SK-N-SH (cell line): ENCODE measurements at regions not wholly inside any gene's neighbourhood (a gene's known extent, or its start where the extent isn't known, plus 50 kb on each side); places are given as distances from the start of the nearest gene placed in this dataset.

Source experiments
- CTCF ChIA-PET: fragments of 300-600, 350-600 bp; formaldehyde crosslinking; extraction: SDS; loops from one replicate; lab custom pipeline; 2021; lab: Yijun Ruan, JAX
- POLR2A ChIA-PET: fragments of 350-600 bp; sonication (Branson Sonifier 250); formaldehyde crosslinking; extraction: SDS; loops from one replicate; lab custom pipeline; 2020; ENCODE audit warnings: antibody characterized with exemption, inconsistent platforms; lab: Yijun Ruan, JAX
- DNase-seq: peaks from one replicate; pipeline ENCODE4 v3.0.0; 2012
- H2AFZ ChIP-seq: fragments of 200-600 bp; sonication (generic); 2 replicates; pipeline ENCODE4 v1.8.1; 2016; ENCODE audit warnings: antibody characterized with exemption, mild to moderate bottlenecking, low read depth
- H3F3A ChIP-seq: fragments of 200-600 bp; sonication (generic); replicated peaks from 2 replicates; pipeline ENCODE3; 2016; ENCODE audit warnings: antibody characterized with exemption, mild to moderate bottlenecking; ENCODE audit not compliant: insufficient read depth
- H3K27ac ChIP-seq, 2 experiments: fragments of 200-500 bp in 1 of 2; fragments of 200-600 bp in 1 of 2; sonication (Bioruptor generic) in 1 of 2; sonication (generic), shearing (Covaris generic) in 1 of 2; 2 replicates each; pipeline versions ENCODE4 v1.5.1 to v1.6.1; 2014 to 2016; ENCODE audit warnings: low read depth in 2 of 2, inconsistent platforms in 1 of 2, low read length in 1 of 2, mild to moderate bottlenecking in 1 of 2, mixed read lengths in 1 of 2
- H3K27me3 ChIP-seq: fragments of 200-600 bp; sonication (generic), shearing (Covaris generic); 2 replicates; pipeline ENCODE4 v1.6.1; 2016; ENCODE audit warnings: mixed run types; ENCODE audit not compliant: insufficient read depth
- H3K36me3 ChIP-seq, 2 experiments: fragments of 200-500 bp in 1 of 2; fragments of 200-600 bp in 1 of 2; sonication (Bioruptor generic) in 1 of 2; sonication (generic) in 1 of 2; replicated peaks in 1 of 2; 2 replicates each; pipeline versions ENCODE3 to v1.5.1; 2014 to 2016; ENCODE audit warnings: low read length in 1 of 2, mild to moderate bottlenecking in 1 of 2; ENCODE audit not compliant: insufficient read depth in 2 of 2, control insufficient read depth in 1 of 2
- H3K4me1 ChIP-seq, 2 experiments: fragments of 200-500 bp in 1 of 2; fragments of 200-600 bp in 1 of 2; sonication (Bioruptor generic) in 1 of 2; sonication (generic), shearing (Covaris generic) in 1 of 2; 2 replicates each; pipeline versions ENCODE4 v1.5.1 to v1.6.1; 2014 to 2016; ENCODE audit warnings: low read depth in 1 of 2, low read length in 1 of 2, mixed run types in 1 of 2; ENCODE audit not compliant: insufficient read depth in 2 of 2, control insufficient read depth in 1 of 2
- H3K4me2 ChIP-seq: fragments of 200-600 bp; sonication (generic), shearing (Covaris generic); 2 replicates; pipeline ENCODE4 v1.6.1; 2017; ENCODE audit warnings: mixed run types
- H3K4me3 ChIP-seq, 2 experiments: fragments of 200-500 bp in 1 of 2; fragments of 200-600 bp in 1 of 2; sonication (Bioruptor generic) in 1 of 2; sonication (generic), shearing (Covaris generic) in 1 of 2; 2 replicates each; pipeline versions ENCODE4 v1.5.1 to v1.8.1; 2014 to 2016; ENCODE audit warnings: low read depth in 2 of 2, inconsistent platforms in 1 of 2, low read length in 1 of 2, mild to moderate bottlenecking in 1 of 2, mixed read lengths in 1 of 2, moderate library complexity in 1 of 2
- H3K79me2 ChIP-seq: fragments of 200-600 bp; sonication (generic); 2 replicates; pipeline ENCODE4 v1.8.1; 2017; ENCODE audit warnings: mild to moderate bottlenecking; ENCODE audit not compliant: insufficient read depth
- H3K9ac ChIP-seq: fragments of 200-600 bp; sonication (generic); 2 replicates; pipeline ENCODE4 v1.6.1; 2017; ENCODE audit warnings: mixed run types
- H3K9me2 ChIP-seq: fragments of 200-600 bp; sonication (generic); 2 replicates; pipeline ENCODE4 v1.6.1; 2017; ENCODE audit warnings: mixed run types
- H3K9me3 ChIP-seq: fragments of 200-600 bp; sonication (generic); 2 replicates; pipeline ENCODE4 v1.6.1; 2017; ENCODE audit warnings: mixed run types, mild to moderate bottlenecking, moderate library complexity
- H4K20me1 ChIP-seq: fragments of 200-600 bp; sonication (generic); 2 replicates; pipeline ENCODE4 v1.6.1; 2017; ENCODE audit warnings: mild to moderate bottlenecking, mixed run types; ENCODE audit not compliant: insufficient read depth
- EP300 ChIP-seq, 2 experiments: IDR thresholded peaks; 2 replicates each; pipeline versions ENCODE4 v1.4.0 to v1.6.1; 2012; ENCODE audit warnings: borderline replicate concordance in 1 of 2, low read depth in 1 of 2, low read length in 1 of 2
- EZH2phosphoT487 ChIP-seq: fragments of 200-600 bp; sonication (generic); IDR thresholded peaks from 2 replicates; pipeline ENCODE4 v1.6.1; 2017; ENCODE audit warnings: low read depth, mixed run types, mild to moderate bottlenecking, antibody characterized with exemption, moderate library complexity, borderline replicate concordance
- FOXM1 ChIP-seq: IDR thresholded peaks from 2 replicates; pipeline ENCODE4 v1.4.0; 2012; ENCODE audit warnings: low read depth, mild to moderate bottlenecking
- GABPA ChIP-seq: IDR thresholded peaks from 2 replicates; pipeline ENCODE4 v1.4.0; 2012; ENCODE audit warnings: low read depth, mild to moderate bottlenecking
- GATA2 ChIP-seq: sonication (generic); formaldehyde crosslinking; IDR thresholded peaks from 2 replicates; pipeline ENCODE4 v1.5.0; 2020; ENCODE audit warnings: mild to moderate bottlenecking, missing genetic modification reagents
- NFIC ChIP-seq: IDR thresholded peaks from 2 replicates; pipeline ENCODE4 v1.4.0; 2012; ENCODE audit warnings: borderline replicate concordance
- NRF1 ChIP-seq: IDR thresholded peaks from 2 replicates; pipeline ENCODE4 v1.6.1; 2012; ENCODE audit warnings: low read depth, mild to moderate bottlenecking, low read length
- RAD21 ChIP-seq: IDR thresholded peaks from 2 replicates; pipeline ENCODE4 v1.6.1; 2012; ENCODE audit warnings: mild to moderate bottlenecking, low read length
- REST ChIP-seq: IDR thresholded peaks from 2 replicates; pipeline ENCODE4 v1.6.1; 2012; ENCODE audit warnings: mild to moderate bottlenecking, low read depth, low read length, moderate library complexity
- RFX5 ChIP-seq: IDR thresholded peaks from 2 replicates; pipeline ENCODE4 v1.6.1; 2012; ENCODE audit warnings: mild to moderate bottlenecking, improper control_type of control experiment, low read length
- SIN3A ChIP-seq: IDR thresholded peaks from 2 replicates; pipeline ENCODE4 v1.6.1; 2012; ENCODE audit warnings: low read depth, mild to moderate bottlenecking, low read length, moderate library complexity, borderline replicate concordance
- SMC3 ChIP-seq: IDR thresholded peaks from 2 replicates; pipeline ENCODE4 v1.6.1; 2012; ENCODE audit warnings: low read depth, low read length, improper control_type of control experiment
- TAF1 ChIP-seq: IDR thresholded peaks from 2 replicates; pipeline ENCODE4 v1.6.1; 2012; ENCODE audit warnings: low read depth, mild to moderate bottlenecking, low read length, moderate library complexity, borderline replicate concordance
- TEAD4 ChIP-seq: IDR thresholded peaks from 2 replicates; pipeline ENCODE4 v1.4.0; 2012; ENCODE audit warnings: mild to moderate bottlenecking, borderline replicate concordance; ENCODE audit not compliant: insufficient read depth
- ZBTB33 ChIP-seq: IDR thresholded peaks from 2 replicates; pipeline ENCODE4 v1.4.0; 2012; ENCODE audit warnings: low read depth, borderline replicate concordance
- WGBS: methylation state at CpG from one replicate; pipeline ENCODE4 v1.1.6; 2017; ENCODE audit warnings: low lambda C conversion rate; 5-methylcytosine and 5-hydroxymethylcytosine counted together

GRCh38 chr12:28603239-28603638 is 413.0 kb downstream of the CCDC91 start:
- no peak for TF ChIP-seq NRF1
- no peak for TF ChIP-seq FOXM1
- no peak for TF ChIP-seq GABPA
- TF ChIP-seq GATA2 (CRISPR knock-in tag), result no peak
- no peak for TF ChIP-seq SIN3A
- no peak overlapping the region for H3K4me2 ChIP-seq
- H3K9ac ChIP-seq, result no peak overlapping the region
- no peaks in the 10 kb centered on the region for H4K20me1 ChIP-seq
- H3K36me3 ChIP-seq, result no peaks in the 10 kb centered on the region
- no peak overlapping the region for H3K27ac ChIP-seq
- H3K4me1 ChIP-seq, result 0 out of 4 replicates have a peak, but pooled peaks cover 0 to 1% of the 10 kb centered on the region in 2 experiments
- 76% methylated on average over 5 of the region's 5 CpGs for WGBS
- H3K27me3 ChIP-seq, result no peaks in the 10 kb centered on the region
- H3K4me3 ChIP-seq, result no peak overlapping the region
- no peaks in the 10 kb centered on the region for H3F3A ChIP-seq
- no peaks in the 10 kb centered on the region for H3K9me3 ChIP-seq
- no peaks in the 10 kb centered on the region for H3K9me2 ChIP-seq
- ChIA-PET CTCF (interaction anchor here (1.5 kb wide), 1 partner anchor 18 kb away, joined by 3 read pairs; no protein-coding TSS in a partner anchor), POLR2A (no interaction called here)
- H2AFZ ChIP-seq, result no peak overlapping the region
- no peak for DNase-seq
- no peaks in the 10 kb centered on the region for H3K79me2 ChIP-seq

GRCh38 chr12:28603801-28604200 is 413.5 kb downstream of the CCDC91 start:
- WGBS, result 78% methylated on average over 1 of the region's 1 CpG
- no peak for DNase-seq
- no peaks in the 10 kb centered on the region for H3K27me3 ChIP-seq
- H3K27ac ChIP-seq, result no peak overlapping the region
- H2AFZ ChIP-seq, result no peak overlapping the region
- TF ChIP-seq RAD21 (no peak), TEAD4 (no peak), FOXM1 (no peak), SMC3 (no peak), RFX5 (no peak), ZBTB33 (no peak), TAF1 (no peak), NFIC (no peak), EP300 (IDR thresholded peaks at IDR 0.05; ENCODE audit: borderline replicate concordance in 1 of 2, low read depth in 1 of 2, low read length in 1 of 2) (no peak), REST (no peak), EZH2phosphoT487 (no peak), SIN3A (no peak)
- no peaks in the 10 kb centered on the region for H3F3A ChIP-seq
- no peaks in the 10 kb centered on the region for H3K36me3 ChIP-seq
- no peak overlapping the region for H3K4me3 ChIP-seq
- H4K20me1 ChIP-seq, result no peaks in the 10 kb centered on the region
- H3K4me1 ChIP-seq, result no peaks in the 10 kb centered on the region
- no peaks in the 10 kb centered on the region for H3K9me3 ChIP-seq
- H3K9ac ChIP-seq, result no peak overlapping the region
- H3K4me2 ChIP-seq, result no peak overlapping the region
- ChIA-PET POLR2A (no interaction called here), CTCF (interaction anchor here (1.5 kb wide), 1 partner anchor 18 kb away, joined by 3 read pairs; no protein-coding TSS in a partner anchor)
- no peaks in the 10 kb centered on the region for H3K9me2 ChIP-seq
- no peaks in the 10 kb centered on the region for H3K79me2 ChIP-seq
